ENCODE measurements at regions not wholly inside any gene's neighbourhood (a gene's known extent, or its start where the extent isn't known, plus 50 kb on each side); places are given as distances from the start of the nearest gene placed in this dataset.

DNA sequence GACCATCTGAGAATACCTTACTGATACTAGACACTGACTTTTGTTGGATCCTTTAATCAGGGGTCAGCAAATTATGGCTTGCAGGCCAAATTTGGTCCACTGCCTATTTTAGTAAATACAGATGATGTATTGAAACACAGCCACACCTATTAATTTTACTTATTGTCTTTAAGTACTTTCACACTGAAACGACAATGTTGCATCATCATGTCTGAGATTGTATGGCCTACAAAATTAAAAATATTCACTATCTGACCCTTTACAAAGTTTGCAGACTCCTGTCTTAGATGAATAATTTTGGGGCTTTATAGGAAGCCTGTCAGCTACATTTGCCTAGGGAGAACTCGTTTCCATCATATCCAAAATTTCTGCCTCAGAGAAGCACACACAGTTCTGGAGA is 503.2 kb upstream of the TGFBR2 start:
- intact Hi-C loops (cut with DNase I) = no loop called here
- 69% methylated on average over 2 of the region's 2 CpGs for WGBS (ENCODE audit: insufficient coverage, low coverage, low lambda C conversion rate, missing lambda C conversion rate)
- Histone ChIP-seq H3K9me3 (no peaks in the 10 kb centered on the region), H3K4me3 (no peak overlapping the region), H3K27ac (no peak overlapping the region), H3K4me1 (no peaks in the 10 kb centered on the region), H3K36me3 (no peaks in the 10 kb centered on the region), H3K27me3 (no peaks in the 10 kb centered on the region)
- ATAC-seq (no peak), DNase-seq (no peak)
- TF ChIP-seq POLR2A (IDR thresholded peaks at IDR 0.05) (no peak), CTCF (IDR thresholded peaks at IDR 0.05) (no peak)

DNA sequence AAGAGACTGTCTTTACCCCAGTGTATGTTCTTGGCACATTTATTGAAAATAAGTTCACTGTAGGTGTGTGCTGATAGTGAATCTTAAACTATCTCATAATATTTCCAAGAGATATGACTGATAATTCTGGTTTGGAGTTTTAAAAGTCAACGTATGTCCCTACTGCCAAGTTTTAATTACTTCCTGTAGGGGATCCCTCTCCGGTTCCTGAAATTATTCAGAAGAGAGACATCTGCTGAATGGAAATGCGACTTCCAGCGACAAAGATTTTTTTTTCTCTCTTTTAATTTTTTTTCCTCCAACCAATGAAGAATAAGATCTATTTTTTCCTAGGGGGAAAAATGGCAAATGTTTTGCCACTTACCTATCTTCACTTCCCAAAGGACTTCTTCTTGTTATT is 498.9 kb upstream of the TGFBR2 start:
- no peaks in the 10 kb centered on the region for H3K9me3 ChIP-seq
- DNase-seq (no peak), ATAC-seq (no peak)
- TF ChIP-seq POLR2A (IDR thresholded peaks at IDR 0.05) (no peak), CTCF (IDR thresholded peaks at IDR 0.05) (no peak)
- 47% methylated on average over 4 of the region's 4 CpGs for WGBS (ENCODE audit: insufficient coverage, low coverage, low lambda C conversion rate, missing lambda C conversion rate)
- no peaks in the 10 kb centered on the region for H3K27me3 ChIP-seq
- intact Hi-C loops (cut with DNase I) = no loop called here
- no peak overlapping the region for H3K27ac ChIP-seq
- no peaks in the 10 kb centered on the region for H3K36me3 ChIP-seq
- no peak overlapping the region for H3K4me3 ChIP-seq
- no peaks in the 10 kb centered on the region for H3K4me1 ChIP-seq

DNA sequence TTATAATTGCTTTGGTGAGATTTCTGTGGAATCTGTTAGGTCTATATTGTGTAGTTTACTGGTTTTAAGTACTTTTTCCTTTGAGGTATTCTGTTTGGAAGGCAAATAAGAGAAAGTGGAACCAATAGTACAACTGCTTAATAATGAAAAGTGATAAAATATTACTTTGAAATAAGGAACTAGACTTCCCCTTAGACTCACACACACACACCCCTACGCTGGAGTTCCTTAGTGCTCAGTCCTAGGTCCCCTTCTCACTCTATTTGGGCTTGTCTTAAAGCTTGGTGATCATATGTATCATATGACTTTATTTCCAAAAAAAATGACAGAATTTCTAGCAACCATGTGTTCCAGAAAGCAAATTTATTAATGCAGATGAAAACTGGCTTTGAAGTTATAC is 494.0 kb upstream of the TGFBR2 start:
- no peaks in the 10 kb centered on the region for H3K36me3 ChIP-seq
- WGBS (ENCODE audit: insufficient coverage, low coverage, low lambda C conversion rate, missing lambda C conversion rate) = 18% methylated on average over 1 of the region's 1 CpG
- no peaks in the 10 kb centered on the region for H3K27me3 ChIP-seq
- intact Hi-C loops (cut with DNase I) = loop anchor here in 1 of 2 donors (10.0 kb wide), 1 partner anchor 82 kb away; no protein-coding TSS in a partner anchor
- no peaks in the 10 kb centered on the region for H3K9me3 ChIP-seq
- no peak overlapping the region for H3K27ac ChIP-seq
- H3K4me3 ChIP-seq = no peak overlapping the region
- no peaks in the 10 kb centered on the region for H3K4me1 ChIP-seq
- DNase-seq = no peak
- no peak for TF ChIP-seq CTCF (IDR thresholded peaks at IDR 0.05)
- TF ChIP-seq POLR2A (IDR thresholded peaks at IDR 0.05) = no peak
- ATAC-seq = peak in 1 of 4 donors; percentile 13

DNA sequence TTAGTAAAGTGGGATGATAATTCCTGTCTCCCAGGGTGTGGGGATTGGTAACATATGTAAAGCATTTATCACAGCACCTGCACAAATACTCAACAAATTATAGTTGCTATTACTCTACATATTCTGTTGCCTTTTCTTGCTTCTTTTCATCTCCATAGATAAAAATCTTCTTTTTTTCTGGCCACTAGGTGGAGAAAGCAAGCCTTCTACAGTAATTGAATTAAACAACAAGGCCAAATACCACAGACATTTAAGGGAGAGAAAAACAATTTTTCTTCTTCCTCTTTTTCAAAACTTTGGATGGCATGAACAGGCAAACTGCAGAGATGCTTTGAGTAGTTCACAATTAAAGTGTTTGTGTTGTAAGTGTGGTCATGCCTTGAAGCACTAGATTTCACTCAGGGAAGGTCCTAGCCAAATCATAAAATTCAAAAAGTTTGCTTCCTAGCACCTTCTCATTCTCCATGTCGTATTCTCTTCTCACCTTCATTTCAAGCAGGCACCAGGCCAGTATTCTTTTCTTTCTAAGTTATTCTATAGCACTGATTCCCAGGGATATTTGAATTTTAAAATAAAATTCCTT is 493.4 kb upstream of the TGFBR2 start:
- DNase-seq (no peak), ATAC-seq (peak; percentile 56 to 72 (median 63))
- peak; percentile 58 to 72 (median 68) for TF ChIP-seq CTCF (IDR thresholded peaks at IDR 0.05)
- no peak for TF ChIP-seq POLR2A (IDR thresholded peaks at IDR 0.05)
- intact Hi-C loops (cut with DNase I) = loop anchor here in 1 of 2 donors (10.0 kb wide), 1 partner anchor 82 kb away; no protein-coding TSS in a partner anchor
- H3K4me1 ChIP-seq = no peaks in the 10 kb centered on the region
- no peaks in the 10 kb centered on the region for H3K27me3 ChIP-seq
- no peaks in the 10 kb centered on the region for H3K36me3 ChIP-seq
- no peak overlapping the region for H3K27ac ChIP-seq
- WGBS (ENCODE audit: insufficient coverage, low coverage, low lambda C conversion rate, missing lambda C conversion rate) = 28% methylated on average over 1 of the region's 1 CpG
- H3K9me3 ChIP-seq = no peaks in the 10 kb centered on the region
- no peak overlapping the region for H3K4me3 ChIP-seq
